ENCODE measurements at regions not wholly inside any gene's neighbourhood (a gene's known extent, or its start where the extent isn't known, plus 50 kb on each side); places are given as distances from the start of the nearest gene placed in this dataset.
"Not testable (repeated sequence)": the region's sequence is repeated elsewhere in the genome, so short reads cannot be mapped to it uniquely, and the experiment has no call there.

DNA sequence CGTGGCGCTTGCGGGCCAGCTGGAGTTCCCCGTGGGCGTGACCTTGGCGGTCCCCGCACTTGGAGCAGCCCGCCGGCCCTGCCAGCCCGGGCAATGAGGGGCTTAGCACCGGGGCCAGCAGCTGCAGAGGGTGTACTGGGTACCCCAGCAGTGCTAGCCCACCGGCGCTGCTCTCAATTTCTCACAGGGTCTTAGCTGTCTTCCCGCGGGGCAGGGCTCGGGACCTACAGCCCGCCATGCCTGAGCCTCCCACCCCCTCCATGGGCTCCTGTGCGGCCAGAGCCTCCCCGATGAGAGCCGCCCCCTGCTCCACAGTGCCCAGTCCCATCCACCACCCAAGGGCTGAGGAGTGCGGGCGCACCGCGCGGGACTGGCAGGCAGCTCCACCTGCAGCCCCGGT is 94.0 kb upstream of the NIPBL start:
- not testable (repeated sequence) for DNase-seq (ENCODE audit: low read depth in 2 of 2)

GRCh38 chr5:36786448-36787012 is 90.0 kb upstream of the NIPBL start:
- DNase-seq (ENCODE audit: low read depth in 2 of 2): no peak

DNA sequence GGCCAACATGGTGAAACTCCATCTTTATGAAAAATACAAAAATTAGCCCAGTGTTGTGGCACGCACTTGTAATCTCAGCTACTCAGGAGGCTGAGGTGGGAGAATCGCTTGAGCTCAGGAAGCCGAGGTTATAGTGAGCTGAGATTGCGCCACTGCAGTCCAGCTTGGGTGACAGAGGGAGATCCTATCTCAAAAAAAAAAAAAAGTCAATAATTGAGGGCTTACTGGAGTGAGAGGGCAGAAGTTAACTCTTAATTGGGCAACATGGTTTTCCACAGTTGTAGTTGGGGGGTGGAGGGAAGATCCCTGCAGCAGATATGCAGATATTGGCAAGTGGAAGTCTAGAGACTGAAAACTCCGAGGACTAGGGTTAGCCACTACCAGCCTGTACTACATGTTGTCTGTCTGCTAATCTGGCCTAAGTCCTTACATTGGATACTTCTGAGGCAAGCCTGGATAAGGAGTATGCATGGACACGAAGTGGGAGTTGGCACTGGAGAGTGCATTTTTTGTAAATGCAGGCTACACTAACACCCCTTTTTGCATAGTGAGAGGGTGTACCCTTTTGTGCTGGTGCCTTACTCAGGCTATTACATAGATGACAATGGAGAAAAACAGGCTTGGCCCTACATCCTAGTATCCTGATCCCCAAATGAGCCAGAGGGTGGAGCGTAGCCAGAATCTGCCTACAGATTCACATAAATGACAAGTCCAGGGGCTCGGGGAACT is 89.0 kb upstream of the NIPBL start:
- no peak for DNase-seq (ENCODE audit: low read depth in 2 of 2)

- no peak for DNase-seq (ENCODE audit: low read depth in 2 of 2)
These were observed 85.7 kb upstream of the NIPBL start for GRCh38 chr5:36790847-36791246.

DNA sequence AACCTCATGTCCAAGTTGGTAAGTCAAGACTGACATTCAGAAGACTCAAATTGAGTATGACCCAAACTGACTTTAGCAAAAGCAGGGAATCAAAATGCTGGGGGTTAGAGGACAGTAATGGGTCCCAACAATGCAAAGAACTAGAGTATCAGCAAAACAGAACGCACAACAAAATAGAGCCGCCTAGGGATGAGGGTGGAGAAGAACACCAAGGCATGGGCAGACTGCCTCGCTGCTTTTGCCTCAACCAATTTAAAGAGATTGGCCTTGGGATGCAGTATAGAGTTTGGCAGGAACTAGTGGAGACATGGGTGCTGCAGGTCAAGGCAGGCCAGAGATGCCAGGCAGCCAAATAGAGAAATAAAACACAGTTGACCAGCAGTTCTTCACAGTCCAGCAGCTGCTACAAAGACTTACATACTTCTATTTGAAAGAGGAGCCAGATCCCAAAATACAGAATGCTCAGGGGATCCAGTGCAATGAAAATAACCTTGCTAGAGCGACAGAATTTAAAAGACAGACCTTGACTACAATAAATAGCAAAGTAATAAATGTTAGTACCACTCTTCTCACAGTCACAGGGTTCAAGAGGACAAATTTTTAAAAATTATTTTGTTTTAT is 83.9 kb upstream of the NIPBL start:
- DNase-seq (ENCODE audit: low read depth in 2 of 2): no peak

- no peak for DNase-seq (ENCODE audit: low read depth in 2 of 2)
These were observed 81.2 kb upstream of the NIPBL start for GRCh38 chr5:36795366-36795765.

DNA sequence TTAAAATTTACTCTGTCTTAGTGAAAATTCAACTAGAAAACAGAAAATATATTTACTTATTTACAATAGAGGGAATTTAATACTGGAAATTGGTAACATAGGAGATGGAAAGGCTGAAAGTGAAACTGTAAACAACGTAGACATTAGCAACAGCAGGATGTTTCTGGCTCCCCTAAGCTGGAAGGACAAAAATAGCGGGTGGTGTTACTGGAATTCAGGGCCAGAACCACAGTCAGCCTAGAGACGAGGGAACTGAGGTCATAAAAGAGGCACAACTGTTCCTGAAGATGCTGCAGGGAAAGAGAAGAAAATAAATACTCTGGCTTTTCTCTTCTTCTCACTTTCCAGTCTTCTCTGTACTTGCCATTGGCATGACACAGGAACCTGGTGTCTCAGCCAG is 80.4 kb upstream of the NIPBL start:
- no peak for DNase-seq (ENCODE audit: low read depth in 2 of 2)

GRCh38 chr5:36801523-36801922 is 75.0 kb upstream of the NIPBL start:
- DNase-seq (ENCODE audit: low read depth in 2 of 2): no peak

GRCh38 chr5:36802187-36802586 is 74.4 kb upstream of the NIPBL start:
- no peak for DNase-seq (ENCODE audit: low read depth in 2 of 2)

DNA sequence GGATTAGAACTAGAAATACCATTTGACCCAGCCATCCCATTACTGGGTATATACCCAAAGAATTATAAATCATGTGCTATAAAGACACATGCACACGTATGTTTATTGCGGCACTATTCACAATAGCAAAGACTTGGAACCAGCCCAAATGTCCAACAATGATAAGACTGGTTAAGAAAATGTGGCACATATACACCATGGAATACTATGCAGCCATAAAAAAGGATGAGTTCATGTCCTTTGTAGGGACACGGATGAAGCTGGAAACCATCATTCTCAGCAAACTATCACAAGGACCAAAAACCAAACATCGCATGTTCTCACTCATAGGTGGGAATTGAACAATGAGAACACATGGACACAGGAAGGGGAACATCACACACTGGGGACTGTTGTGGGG is 63.3 kb upstream of the NIPBL start:
- DNase-seq (ENCODE audit: low read depth in 2 of 2): not testable (repeated sequence)

DNA sequence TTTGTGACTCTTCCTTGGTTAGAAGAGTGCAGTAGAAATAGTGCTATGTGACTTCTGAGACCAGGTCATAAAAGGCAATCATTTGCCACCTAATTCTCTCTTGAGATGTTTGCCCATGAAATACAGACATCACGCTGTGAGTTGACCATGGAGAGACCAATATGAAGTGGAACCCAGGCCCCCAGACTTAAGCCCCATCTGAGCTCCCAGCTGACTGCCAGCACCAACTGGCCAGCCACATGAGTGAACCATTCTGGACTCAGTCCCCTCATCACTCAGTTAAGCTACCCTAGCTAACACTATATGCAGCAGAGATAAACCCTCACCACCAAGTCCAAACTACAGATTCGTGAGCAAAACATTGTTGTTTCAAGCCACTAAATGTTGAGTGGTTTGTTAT is 60.7 kb upstream of the NIPBL start:
- no peak for DNase-seq (ENCODE audit: low read depth in 2 of 2)

DNA sequence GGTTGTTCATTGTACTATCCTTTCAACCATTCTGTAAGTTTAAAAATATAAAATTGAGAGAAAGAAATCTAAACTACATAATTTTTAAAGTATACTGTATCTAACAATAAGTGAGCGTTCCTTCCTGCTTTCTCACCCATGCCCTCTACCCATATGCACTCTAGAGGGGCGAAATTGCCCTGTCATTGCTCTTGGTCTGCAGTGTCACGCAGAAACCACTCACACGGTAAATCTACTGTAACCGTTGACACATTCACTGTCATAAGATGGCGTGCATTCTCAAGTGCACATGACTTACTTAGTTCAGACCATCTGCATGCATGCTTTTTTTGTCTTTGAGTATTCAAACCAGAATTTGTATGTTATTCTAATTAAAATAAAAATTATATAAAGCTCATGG is 55.7 kb upstream of the NIPBL start:
- DNase-seq (ENCODE audit: low read depth in 2 of 2): no peak

- no peak for DNase-seq (ENCODE audit: low read depth in 2 of 2)
These were observed 49.9 kb upstream of the NIPBL start for GRCh38 chr5:36826694-36827093.

Measured in stimulated activated CD8-positive, alpha-beta memory T cell treated with anti-CD3 and anti-CD28 coated beads, Interleukin-7, amount 100 ng/mL, for 1 hour (primary cell).